ENCODE measurements at regions not wholly inside any gene's neighbourhood (a gene's known extent, or its start where the extent isn't known, plus 50 kb on each side); places are given as distances from the start of the nearest gene placed in this dataset.

GRCh38 chr3:152047465-152047864, 174.0 kb downstream of the SUCNR1 start:
- ChIA-PET POLR2A (no interaction called here), CTCF (no interaction called here)
- no peaks in the 10 kb centered on the region for H3K79me2 ChIP-seq (ENCODE audit: insufficient read depth)
- H2AFZ ChIP-seq (ENCODE audit: low read depth): no peak overlapping the region
- H3K4me3 ChIP-seq (ENCODE audit: low read depth in 2 of 2, low read length in 1 of 2): no peak overlapping the region
- H3K4me2 ChIP-seq: no peak overlapping the region
- H3K9ac ChIP-seq: no peak overlapping the region
- H3K27me3 ChIP-seq (ENCODE audit: insufficient read depth): no peaks in the 10 kb centered on the region
- no peaks in the 10 kb centered on the region for H3K9me2 ChIP-seq
- H3K27ac ChIP-seq (ENCODE audit: low read depth in 2 of 2, low read length in 1 of 2): no peak overlapping the region
- H4K20me1 ChIP-seq (ENCODE audit: insufficient read depth): no peaks in the 10 kb centered on the region
- DNase-seq: no peak
- TF ChIP-seq FOSL2 (IDR thresholded peaks at IDR 0.05; ENCODE audit: borderline replicate concordance, low read depth) (no peak), POLR2AphosphoS5 (IDR thresholded peaks at IDR 0.05; ENCODE audit: low read depth, low read length) (no peak)
- H3F3A ChIP-seq (replicated peaks; ENCODE audit: insufficient read depth): no peaks in the 10 kb centered on the region
- no peaks in the 10 kb centered on the region for H3K9me3 ChIP-seq
- 0 out of 4 replicates have a peak, but pooled peaks cover 0 to 5% of the 10 kb centered on the region in 2 experiments for H3K4me1 ChIP-seq (ENCODE audit: control insufficient read depth in 1 of 2, insufficient read depth in 2 of 2, low read depth in 1 of 2, low read length in 1 of 2)
- no peaks in the 10 kb centered on the region for H3K36me3 ChIP-seq (replicated peaks in 1 of 2; ENCODE audit: control insufficient read depth in 1 of 2, insufficient read depth in 2 of 2, low read length in 1 of 2)

GRCh38 chr3:152048831-152049230, 175.4 kb downstream of the SUCNR1 start:
- 0 out of 4 replicates have a peak, but pooled peaks cover 0 to 5% of the 10 kb centered on the region in 2 experiments for H3K4me1 ChIP-seq (ENCODE audit: control insufficient read depth in 1 of 2, insufficient read depth in 2 of 2, low read depth in 1 of 2, low read length in 1 of 2)
- no peak overlapping the region for H3K4me2 ChIP-seq
- no peak overlapping the region for H3K27ac ChIP-seq (ENCODE audit: low read depth in 2 of 2, low read length in 1 of 2)
- no peaks in the 10 kb centered on the region for H3F3A ChIP-seq (replicated peaks; ENCODE audit: insufficient read depth)
- no peaks in the 10 kb centered on the region for H3K9me2 ChIP-seq
- no peak overlapping the region for H3K4me3 ChIP-seq (ENCODE audit: low read depth in 2 of 2, low read length in 1 of 2)
- no peak overlapping the region; the same call in 1 of the 2 replicates for H2AFZ ChIP-seq (ENCODE audit: low read depth)
- H3K27me3 ChIP-seq (ENCODE audit: insufficient read depth): no peaks in the 10 kb centered on the region
- no peaks in the 10 kb centered on the region for H3K79me2 ChIP-seq (ENCODE audit: insufficient read depth)
- no peak overlapping the region for H3K9ac ChIP-seq
- POLR2A ChIA-PET: no interaction called here
- 23% methylated on average over 1 of the region's 1 CpG for WGBS (ENCODE audit: low lambda C conversion rate)
- no peaks in the 10 kb centered on the region for H3K36me3 ChIP-seq (replicated peaks in 1 of 2; ENCODE audit: control insufficient read depth in 1 of 2, insufficient read depth in 2 of 2, low read length in 1 of 2)
- no peaks in the 10 kb centered on the region for H4K20me1 ChIP-seq (ENCODE audit: insufficient read depth)
- no peaks in the 10 kb centered on the region for H3K9me3 ChIP-seq
- DNase-seq: no peak
- TF ChIP-seq RAD21 (IDR thresholded peaks at IDR 0.05; ENCODE audit: low read length) (no peak), USF1 (IDR thresholded peaks at IDR 0.05; ENCODE audit: borderline replicate concordance, low read depth) (no peak), IRF3 (IDR thresholded peaks at IDR 0.05; ENCODE audit: low read depth, low read length) (no peak), USF2 (IDR thresholded peaks at IDR 0.05; ENCODE audit: borderline replicate concordance, low read depth, low read length) (no peak), POLR2AphosphoS5 (IDR thresholded peaks at IDR 0.05; ENCODE audit: low read depth, low read length) (no peak), SIN3A (IDR thresholded peaks at IDR 0.05; ENCODE audit: borderline replicate concordance, low read depth, low read length) (no peak), MEF2A (IDR thresholded peaks at IDR 0.05; ENCODE audit: borderline replicate concordance, low read depth) (no peak), NRF1 (IDR thresholded peaks at IDR 0.05; ENCODE audit: low read depth, low read length) (no peak), MXI1 (IDR thresholded peaks at IDR 0.05; ENCODE audit: low read depth, low read length) (no peak), JUND (IDR thresholded peaks at IDR 0.05) (no peak), FOSL2 (IDR thresholded peaks at IDR 0.05; ENCODE audit: borderline replicate concordance, low read depth) (no peak), TCF12 (IDR thresholded peaks at IDR 0.05) (no peak)
- CTCF ChIA-PET: no interaction called here
